BLaER1 treated with 17β-estradiol and CSF1 and Interleukin-3, amounts not matched to agents 10 nM and 100 nM (cell line): ENCODE measurements at regions not wholly inside any gene's neighbourhood (a gene's known extent, or its start where the extent isn't known, plus 50 kb on each side); places are given as distances from the start of the nearest gene placed in this dataset.
A peak's percentile ranks its signal among the peaks of the same experiment; 100 is the strongest.
"Not testable (repeated sequence)": the region's sequence is repeated elsewhere in the genome, so short reads cannot be mapped to it uniquely, and the experiment has no call there.

Experiments
- H3K27ac ChIP-seq, 11 experiments: shearing (Covaris generic); formaldehyde crosslinking; 2 replicates each; pipeline ENCODE4 v1.8.1; 2022
- H3K27me3 ChIP-seq, 11 experiments: shearing (Covaris generic); formaldehyde crosslinking; 2 replicates each; pipeline ENCODE4 v1.8.1; 2022
- H3K36me3 ChIP-seq, 11 experiments: shearing (Covaris generic); formaldehyde crosslinking; 2 replicates each; pipeline ENCODE4 v1.8.1; 2022
- H3K4me1 ChIP-seq, 10 experiments: shearing (Covaris generic); formaldehyde crosslinking; 2 replicates each; pipeline ENCODE4 v1.8.1; 2022
- H3K4me2 ChIP-seq, 11 experiments: shearing (Covaris generic); formaldehyde crosslinking; 2 replicates each; pipeline ENCODE4 v1.8.1; 2022
- H3K4me3 ChIP-seq, 10 experiments: shearing (Covaris generic); formaldehyde crosslinking; 2 replicates each; pipeline ENCODE4 v1.8.1; 2022
- H3K9ac ChIP-seq, 11 experiments: shearing (Covaris generic); formaldehyde crosslinking; 2 replicates each; pipeline ENCODE4 v1.8.1; 2022
- H3K9me3 ChIP-seq, 11 experiments: shearing (Covaris generic); formaldehyde crosslinking; replicated peaks in 1 of 11; 2 replicates each; pipeline ENCODE4 v1.8.1; 2022
- H4K20me1 ChIP-seq, 11 experiments: shearing (Covaris generic); formaldehyde crosslinking; 2 replicates each; pipeline ENCODE4 v1.8.1; 2022
- Cebpa-rat ChIP-seq, 11 experiments: shearing (Covaris generic); IDR thresholded peaks; 2 replicates each; pipeline ENCODE4 v1.8.1; 2022

GRCh38 chr12:63457428-63457827 lies 210.9 kb downstream of the DPY19L2 start:
- Histone ChIP-seq H3K9ac (no peak overlapping the region), H4K20me1 (no peaks in the 10 kb centered on the region), H3K36me3 (no peaks in the 10 kb centered on the region), H3K9me3 (peaks cover 0 to 15% (median 0%) of the 10 kb centered on the region in 11 experiments; a peak in 4 of 22 replicates), H3K4me1 (peaks cover 10 to 28% (median 24%) of the 10 kb centered on the region in 10 experiments), H3K27me3 (peaks cover 0 to 35% (median 0%) of the 10 kb centered on the region in 11 experiments; a peak in 4 of 22 replicates), H3K27ac (no peak overlapping the region), H3K4me2 (peak overlapping the region; percentile 23 to 60 (median 40); a peak in 17 of 22 replicates), H3K4me3 (no peak overlapping the region)
- TF ChIP-seq Cebpa-rat (IDR thresholded peaks at IDR 0.05) = no peak

GRCh38 chr12:63450816-63451215 lies 217.5 kb downstream of the DPY19L2 start:
- H3K4me3 ChIP-seq = no peak overlapping the region
- H3K9me3 ChIP-seq = no peaks in the 10 kb centered on the region
- H3K4me1 ChIP-seq = peaks cover 0 to 12% (median 5%) of the 10 kb centered on the region in 10 experiments; a peak in 10 of 20 replicates
- H4K20me1 ChIP-seq = no peaks in the 10 kb centered on the region
- no peak overlapping the region for H3K27ac ChIP-seq
- H3K4me2 ChIP-seq = no peak overlapping the region
- H3K36me3 ChIP-seq = no peaks in the 10 kb centered on the region
- TF ChIP-seq Cebpa-rat (IDR thresholded peaks at IDR 0.05) = no peak
- no peak overlapping the region for H3K9ac ChIP-seq
- peaks cover 0 to 5% (median 0%) of the 10 kb centered on the region in 11 experiments; a peak in 1 of 22 replicates for H3K27me3 ChIP-seq

- no peaks in the 10 kb centered on the region for H3K36me3 ChIP-seq
- H4K20me1 ChIP-seq = no peaks in the 10 kb centered on the region
- no peak overlapping the region for H3K27ac ChIP-seq
- H3K9me3 ChIP-seq = no peaks in the 10 kb centered on the region
- H3K4me1 ChIP-seq = peaks cover 0 to 16% (median 8%) of the 10 kb centered on the region in 10 experiments; a peak in 13 of 20 replicates
- no peak overlapping the region for H3K4me3 ChIP-seq
- no peak for TF ChIP-seq Cebpa-rat (IDR thresholded peaks at IDR 0.05)
- no peak overlapping the region for H3K9ac ChIP-seq
- H3K27me3 ChIP-seq = no peaks in the 10 kb centered on the region
- no peak overlapping the region for H3K4me2 ChIP-seq
Observed at GRCh38 chr12:63450334-63450733, 218.0 kb downstream of the DPY19L2 start.

GRCh38 chr12:63445224-63445880 lies 222.9 kb downstream of the DPY19L2 start:
- H3K36me3 ChIP-seq = no peaks in the 10 kb centered on the region
- H3K4me2 ChIP-seq = peak overlapping the region in 7 of 11 experiments; percentile 23 to 68 (median 43); a peak in 13 of 22 replicates
- no peak overlapping the region for H3K4me3 ChIP-seq
- H3K27ac ChIP-seq = peak overlapping the region in 1 of 11 experiments; percentile 24; a peak in 3 of 22 replicates
- no peaks in the 10 kb centered on the region for H3K27me3 ChIP-seq
- H3K9ac ChIP-seq = no peak overlapping the region
- H3K9me3 ChIP-seq = no peaks in the 10 kb centered on the region
- TF ChIP-seq Cebpa-rat (IDR thresholded peaks at IDR 0.05) = no peak
- H4K20me1 ChIP-seq = no peaks in the 10 kb centered on the region
- H3K4me1 ChIP-seq = peaks cover 0 to 21% (median 13%) of the 10 kb centered on the region in 10 experiments; a peak in 13 of 20 replicates

- H3K36me3 ChIP-seq = no peaks in the 10 kb centered on the region
- no peak overlapping the region for H3K4me3 ChIP-seq
- H3K27me3 ChIP-seq = no peaks in the 10 kb centered on the region
- H3K9me3 ChIP-seq = no peaks in the 10 kb centered on the region
- H3K9ac ChIP-seq = no peak overlapping the region
- no peak for TF ChIP-seq Cebpa-rat (IDR thresholded peaks at IDR 0.05)
- H3K4me1 ChIP-seq = peaks cover 0 to 2% (median 1%) of the 10 kb centered on the region in 10 experiments; a peak in 12 of 20 replicates
- H4K20me1 ChIP-seq = no peaks in the 10 kb centered on the region
- H3K4me2 ChIP-seq = no peak overlapping the region
- H3K27ac ChIP-seq = no peak overlapping the region
Observed at GRCh38 chr12:63440048-63440447, 228.2 kb downstream of the DPY19L2 start.

DNA sequence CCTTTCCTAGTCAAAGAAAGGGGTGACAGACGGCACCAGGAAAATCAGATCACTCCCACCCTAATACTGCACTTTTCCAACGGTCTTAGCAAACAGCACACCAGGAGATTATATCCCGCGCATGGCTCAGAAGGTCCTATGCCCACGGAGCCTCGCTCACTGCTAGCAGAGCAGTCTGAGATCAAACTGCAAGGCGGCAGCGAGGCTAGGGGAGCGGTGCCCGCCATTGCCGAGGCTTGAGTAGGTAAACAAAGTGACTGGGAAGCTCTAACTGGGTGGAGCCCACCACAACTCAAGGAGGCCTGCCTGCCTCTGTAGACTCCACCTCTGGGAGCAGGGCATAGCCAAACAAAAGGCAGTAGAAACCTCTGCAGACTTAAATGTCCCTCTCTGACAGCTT lies 233.9 kb downstream of the DPY19L2 start:
- not testable (repeated sequence) for H3K4me3 ChIP-seq, H3K27ac ChIP-seq, H3K4me1 ChIP-seq, H4K20me1 ChIP-seq, H3K36me3 ChIP-seq, H3K4me2 ChIP-seq, H3K9ac ChIP-seq, H3K27me3 ChIP-seq
- peaks cover 0 to 11% (median 8%) of the 10 kb centered on the region in 11 experiments; a peak in 9 of 22 replicates for H3K9me3 ChIP-seq

DNA sequence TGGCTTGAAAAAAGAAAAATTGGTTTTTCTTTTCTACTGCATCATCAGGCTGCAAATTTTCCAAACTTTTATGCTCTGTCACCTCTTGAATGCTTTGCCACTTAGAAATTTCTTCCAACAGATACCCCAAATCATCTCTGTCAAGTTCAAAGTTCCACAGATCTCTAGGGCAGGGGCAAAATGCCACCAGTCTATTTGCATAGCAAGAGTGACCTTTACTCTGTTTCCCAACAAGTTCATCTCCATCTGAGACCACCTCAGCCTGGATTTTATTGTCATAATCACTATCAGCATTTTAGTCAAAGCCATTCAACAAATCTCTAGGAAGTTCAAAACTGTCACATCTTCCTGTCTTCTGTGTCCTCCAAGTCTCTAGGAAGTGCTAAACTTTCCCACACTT lies 240.3 kb downstream of the DPY19L2 start:
- not testable (repeated sequence) for H3K9me3 ChIP-seq, H3K4me1 ChIP-seq, H4K20me1 ChIP-seq, H3K27ac ChIP-seq, H3K36me3 ChIP-seq, H3K4me3 ChIP-seq, H3K4me2 ChIP-seq, H3K9ac ChIP-seq, H3K27me3 ChIP-seq

GRCh38 chr12:63427029-63427428 lies 241.3 kb downstream of the DPY19L2 start:
- not testable (repeated sequence) for H3K4me1 ChIP-seq, H4K20me1 ChIP-seq, H3K9me3 ChIP-seq, H3K36me3 ChIP-seq, H3K27ac ChIP-seq, H3K4me2 ChIP-seq, H3K9ac ChIP-seq, H3K27me3 ChIP-seq, H3K4me3 ChIP-seq

DNA sequence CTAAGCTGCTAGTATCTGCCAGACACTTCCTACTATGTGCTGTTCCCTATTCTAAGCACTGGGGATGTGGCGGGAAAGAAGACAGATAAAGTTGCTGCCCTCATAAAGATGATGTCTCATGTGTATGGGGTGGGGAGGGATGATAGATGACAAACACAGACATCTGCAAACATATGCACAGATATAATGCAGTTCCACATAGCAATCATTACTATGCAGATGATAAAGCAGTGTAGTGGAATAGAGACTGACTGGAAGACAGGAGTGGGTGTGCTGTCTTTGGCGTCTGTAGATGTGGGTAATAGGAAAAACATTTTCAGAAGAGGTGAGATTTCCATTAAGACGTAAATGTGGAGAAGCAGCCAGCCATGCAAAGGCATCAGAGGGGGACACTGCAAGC lies 243.6 kb downstream of the DPY19L2 start:
- H3K9ac ChIP-seq = no peak overlapping the region
- H3K27me3 ChIP-seq = no peaks in the 10 kb centered on the region
- H3K27ac ChIP-seq = no peak overlapping the region
- no peak overlapping the region for H3K4me2 ChIP-seq
- peaks cover 8 to 12% (median 11%) of the 10 kb centered on the region in 11 experiments; a peak in 18 of 22 replicates for H3K9me3 ChIP-seq
- no peak for TF ChIP-seq Cebpa-rat (IDR thresholded peaks at IDR 0.05)
- H3K36me3 ChIP-seq = no peaks in the 10 kb centered on the region
- H3K4me3 ChIP-seq = no peak overlapping the region
- H3K4me1 ChIP-seq = no peaks in the 10 kb centered on the region
- no peaks in the 10 kb centered on the region for H4K20me1 ChIP-seq

DNA sequence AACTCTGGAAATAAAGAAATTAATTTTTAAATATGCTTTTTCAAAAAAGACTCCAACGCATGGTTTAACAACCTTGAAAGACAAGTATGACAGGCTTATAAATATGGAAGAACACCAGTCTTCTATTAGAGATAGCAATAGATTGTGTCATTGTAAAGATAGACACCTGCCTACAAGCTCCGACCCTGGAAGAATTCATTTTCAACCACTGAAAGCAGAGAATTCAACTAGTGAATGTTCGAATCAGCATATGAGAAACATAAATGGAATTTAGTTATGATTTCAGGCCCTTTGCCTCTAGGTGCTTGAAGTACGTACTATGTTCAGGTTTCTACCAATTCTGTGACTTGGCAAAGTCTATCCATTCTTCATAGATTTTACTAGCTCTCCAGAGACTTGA lies 244.5 kb downstream of the DPY19L2 start:
- H4K20me1 ChIP-seq = no peaks in the 10 kb centered on the region
- H3K27me3 ChIP-seq = no peaks in the 10 kb centered on the region
- no peaks in the 10 kb centered on the region for H3K4me1 ChIP-seq
- no peak overlapping the region for H3K4me3 ChIP-seq
- no peak overlapping the region for H3K27ac ChIP-seq
- H3K9me3 ChIP-seq = peaks cover 9 to 20% (median 13%) of the 10 kb centered on the region in 11 experiments; a peak in 18 of 22 replicates
- H3K9ac ChIP-seq = no peak overlapping the region
- H3K4me2 ChIP-seq = no peak overlapping the region
- no peaks in the 10 kb centered on the region for H3K36me3 ChIP-seq
- no peak for TF ChIP-seq Cebpa-rat (IDR thresholded peaks at IDR 0.05)
